ENCODE measurements at regions not wholly inside any gene's neighbourhood (a gene's known extent, or its start where the extent isn't known, plus 50 kb on each side); places are given as distances from the start of the nearest gene placed in this dataset.
A peak's percentile ranks its signal among the peaks of the same experiment; 100 is the strongest.

GRCh38 chr3:31105011-31105410 lies 210.6 kb upstream of the GADL1 start:
- FAIRE-seq = no peak
- intact Hi-C loops (cut with micrococcal nuclease) (loop anchor here (1.0 kb wide), 2 partner anchors 12 to 28 kb away; no protein-coding TSS in a partner anchor), dilution Hi-C loops (cut with MboI; ENCODE audit: extremely low pct_ligation_motif_present, low sequenced_read_pairs) (no loop called here)
- H3K27me3 ChIP-seq (ENCODE audit: control insufficient read depth in 2 of 2, insufficient read depth in 2 of 2, low read length in 2 of 2) = no peaks in the 10 kb centered on the region
- TF ChIP-seq EZH2 (IDR thresholded peaks at IDR 0.05; ENCODE audit: borderline replicate concordance, low read depth, low read length, severe bottlenecking) (no peak), GATA2 (IDR thresholded peaks at IDR 0.05; ENCODE audit: insufficient read depth, insufficient read length, low read depth, low read length) (no peak), FOS (IDR thresholded peaks at IDR 0.05; ENCODE audit: borderline replicate concordance, insufficient read depth, low read length) (no peak), POLR2AphosphoS5 (IDR thresholded peaks at IDR 0.05; ENCODE audit: insufficient read depth, low read depth, low read length) (no peak), MAX (IDR thresholded peaks at IDR 0.05; ENCODE audit: insufficient read depth, insufficient read length) (no peak), JUN (IDR thresholded peaks at IDR 0.05; ENCODE audit: borderline replicate concordance, insufficient read depth, insufficient read length, low read depth) (no peak), MYC (IDR thresholded peaks at IDR 0.05; ENCODE audit: low read depth, low read length) (no peak), POLR2A (IDR thresholded peaks at IDR 0.05; ENCODE audit: low read depth, low read length) (no peak), CTCF (IDR thresholded peaks at IDR 0.05; ENCODE audit: extremely low read depth in 1 of 2, insufficient read depth in 1 of 2, low read depth in 1 of 2, low read length in 2 of 2) (no peak)
- no TSS peak for BruUV-seq (replicated peaks)
- peak overlapping the region; percentile 34 for H3K27ac ChIP-seq (ENCODE audit: insufficient read depth, low read depth, low read length)
- no peak overlapping the region for H3K4me3 ChIP-seq (replicated peaks in 1 of 3; ENCODE audit: insufficient read depth in 1 of 3, low read depth in 1 of 3, low read length in 3 of 3)
- DNase-seq (ENCODE audit: low read depth, low spot score) = no peak
- H3K4me2 ChIP-seq (ENCODE audit: insufficient read depth, low read length) = peak overlapping the region; percentile 41
- no peaks in the 10 kb centered on the region for H3K9me1 ChIP-seq (replicated peaks; ENCODE audit: control insufficient read depth, extremely low read depth, insufficient read depth, low read length)
- no peak overlapping the region for H2AFZ ChIP-seq (ENCODE audit: low read depth, low read length)
- CTCF ChIA-PET = interaction anchor here (0.5 to 1.3 kb wide), 6 partner anchors 25 to 664 kb away, joined by 3 to 4 read pairs (median 3); no protein-coding TSS in a partner anchor
- H3K36me3 ChIP-seq (ENCODE audit: control insufficient read depth in 2 of 2, extremely low read depth in 1 of 2, insufficient read depth in 2 of 2, low read length in 2 of 2) = no peaks in the 10 kb centered on the region
- H3K9me3 ChIP-seq (replicated peaks; ENCODE audit: control insufficient read depth, insufficient read depth, low read length) = no peaks in the 10 kb centered on the region
- H3K79me2 ChIP-seq (ENCODE audit: control insufficient read depth, insufficient read depth, low read length) = no peaks in the 10 kb centered on the region
- H3K4me1 ChIP-seq (ENCODE audit: control insufficient read depth, extremely low read depth, insufficient read depth, low read length) = peaks cover 19% of the 10 kb centered on the region
- POLR2A ChIA-PET = interaction anchor here (0.9 kb wide), 1 partner anchor 428 kb away, joined by 3 read pairs; the partner anchor contains the start of gene STT3B
- no peaks in the 10 kb centered on the region for H4K20me1 ChIP-seq (replicated peaks; ENCODE audit: control insufficient read depth, extremely low read depth, insufficient read depth, low read length)
- H3K9ac ChIP-seq (replicated peaks; ENCODE audit: extremely low read depth, insufficient read depth, low read length) = no peak overlapping the region

Measured in endothelial cell of umbilical vein (primary cell).